Superior temporal gyrus (tissue), 1 donor: ENCODE measurements at regions not wholly inside any gene's neighbourhood (a gene's known extent, or its start where the extent isn't known, plus 50 kb on each side); places are given as distances from the start of the nearest gene placed in this dataset.

ENCODE experiments used
- DNase-seq: peaks from one replicate; pipeline ENCODE4 v3.0.0-alpha.2; 2016; ENCODE audit errors: extremely low spot score

DNA sequence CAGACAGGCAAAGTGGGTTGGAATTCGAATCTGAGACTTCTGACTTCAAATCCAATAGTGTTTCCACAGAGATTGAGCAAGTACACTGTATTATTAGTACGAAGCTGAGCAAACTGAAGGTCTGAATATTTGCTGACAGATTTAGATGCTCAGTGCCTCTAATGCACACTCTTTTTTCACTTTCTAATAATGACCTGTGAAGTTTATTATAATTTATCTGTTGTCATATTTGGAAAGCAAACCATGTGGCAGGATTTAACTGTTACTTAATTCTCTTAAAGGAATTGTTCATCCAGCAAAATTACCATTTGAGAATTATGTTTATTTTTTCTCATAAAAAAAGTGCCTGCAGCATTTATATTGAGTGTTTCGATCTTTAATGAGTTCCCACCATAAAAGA, 277.3 kb downstream of the DMRT2 start:
- no peak for DNase-seq

DNA sequence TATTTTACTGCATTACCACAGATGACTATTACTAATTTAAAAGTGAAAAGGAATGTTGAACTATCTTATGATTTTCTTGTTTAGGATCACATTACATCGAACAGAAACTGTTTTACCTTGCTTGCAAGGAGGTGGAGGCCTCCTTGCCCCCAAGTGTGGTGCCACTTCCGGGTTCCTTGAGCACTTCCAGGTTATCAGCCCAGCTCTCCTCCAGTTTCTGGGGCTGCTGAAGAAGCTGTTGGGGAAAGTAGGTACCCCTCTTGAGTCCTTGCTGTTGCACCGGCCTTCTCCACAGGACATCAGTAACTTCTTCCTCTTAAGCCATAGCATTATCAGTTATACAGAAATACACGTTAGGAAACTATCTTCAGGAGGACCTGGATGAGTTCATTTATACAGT, 278.2 kb downstream of the DMRT2 start:
- DNase-seq = no peak

- DNase-seq = no peak
Measured at GRCh38 chr9:1331546-1332038, 281.4 kb downstream of the DMRT2 start.

DNA sequence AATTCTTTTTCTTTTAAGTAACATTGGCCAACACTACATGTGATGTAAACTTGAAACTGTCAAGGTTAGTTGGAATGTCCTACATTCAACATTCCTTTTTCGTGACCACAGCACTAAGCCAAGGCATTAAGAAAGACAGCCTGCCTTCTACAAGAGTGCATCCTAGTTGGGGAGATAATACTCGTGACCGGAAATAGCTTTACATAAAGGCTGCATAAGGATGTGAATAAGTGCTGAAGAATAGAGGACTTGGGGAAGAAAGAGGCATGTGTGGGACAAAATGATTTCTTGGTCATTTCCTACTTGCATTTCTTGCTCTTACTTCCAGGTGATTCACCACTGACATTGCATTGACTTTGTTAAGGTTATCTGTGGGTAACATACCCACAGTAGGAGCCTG, 282.0 kb downstream of the DMRT2 start:
- DNase-seq = no peak

DNA sequence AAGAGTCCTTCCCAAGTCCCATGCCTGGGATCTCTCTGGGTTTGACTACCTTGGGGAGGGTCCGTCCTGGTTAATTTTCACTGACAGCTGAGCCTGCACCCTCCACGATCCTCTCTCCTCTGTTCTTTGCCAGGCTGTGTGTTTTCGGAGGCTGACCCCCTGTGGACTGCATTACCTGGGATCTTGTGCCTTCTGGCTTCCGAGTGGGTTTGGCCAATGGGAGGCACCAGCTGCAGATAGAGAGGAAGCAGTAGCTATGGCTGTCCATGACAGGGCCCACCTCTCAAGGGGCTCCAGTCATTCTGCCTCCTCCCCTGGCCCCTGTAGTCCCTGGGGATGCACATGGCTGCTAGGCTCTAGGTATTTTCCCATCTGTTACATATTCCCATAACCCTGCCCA, 285.0 kb downstream of the DMRT2 start:
- no peak for DNase-seq

GRCh38 chr9:1337169-1337568, 287.0 kb downstream of the DMRT2 start:
- DNase-seq = no peak

- DNase-seq = no peak
Measured at GRCh38 chr9:1340390-1340789, 290.2 kb downstream of the DMRT2 start.

- no peak for DNase-seq
Measured at GRCh38 chr9:1353291-1353690, 303.1 kb downstream of the DMRT2 start.

DNA sequence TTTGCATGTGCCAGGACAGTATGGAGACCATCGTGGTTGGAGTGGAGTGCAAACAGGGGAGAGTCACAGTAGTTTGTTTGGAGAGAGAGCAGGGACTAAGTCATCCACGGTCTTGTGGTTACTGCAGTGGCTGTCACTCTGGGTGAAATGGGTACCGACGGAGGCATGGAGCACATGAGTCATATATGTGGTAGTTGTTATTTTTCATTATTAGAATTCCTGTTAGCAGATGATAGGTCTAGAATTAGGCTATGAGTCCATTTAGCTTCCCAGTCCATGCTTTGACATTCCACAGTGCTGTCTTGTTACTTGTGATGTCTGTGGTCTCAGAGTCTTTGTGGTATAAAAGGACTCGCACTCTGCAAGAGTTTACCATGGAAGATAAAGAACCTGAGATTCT, 303.9 kb downstream of the DMRT2 start:
- DNase-seq = no peak

GRCh38 chr9:1354606-1355005, 304.4 kb downstream of the DMRT2 start:
- DNase-seq = no peak

DNA sequence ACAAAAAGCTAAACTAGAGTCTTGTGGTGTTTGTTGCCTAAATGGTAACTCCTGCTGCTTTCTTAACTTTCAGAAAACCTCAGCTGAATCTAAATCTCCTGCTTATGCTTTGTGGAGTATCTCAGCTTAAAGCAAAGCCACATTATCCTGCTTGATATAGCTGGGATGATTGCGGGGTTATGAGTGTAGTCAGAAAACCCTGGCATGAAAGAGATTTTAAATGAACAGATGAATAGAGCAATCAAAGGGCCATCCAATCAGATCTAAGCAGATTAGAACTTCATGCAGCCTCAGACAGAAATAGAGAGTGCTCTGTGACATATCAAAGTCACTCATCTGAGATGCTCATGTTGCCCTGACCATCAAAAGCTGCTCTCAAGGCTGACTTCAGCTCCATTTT, 305.5 kb downstream of the DMRT2 start:
- no peak for DNase-seq

DNA sequence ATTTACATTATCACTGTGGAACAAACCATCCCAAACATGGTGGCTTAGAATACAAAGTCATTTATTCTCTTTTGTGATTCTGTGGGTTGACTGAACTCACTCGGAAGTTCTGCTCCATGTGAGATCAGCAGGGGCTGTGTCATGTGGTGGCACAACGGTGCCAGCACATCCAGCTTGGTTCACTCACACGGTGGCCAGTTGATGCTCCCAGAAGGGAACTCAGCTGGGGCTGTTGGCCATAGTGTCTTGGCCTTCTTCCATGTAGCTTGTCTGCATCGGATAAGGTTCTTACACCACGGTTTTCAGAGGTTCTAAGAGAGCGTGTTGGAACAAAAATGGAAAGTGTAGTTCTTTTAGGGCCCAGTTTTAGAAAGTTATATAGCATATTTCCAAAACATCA, 312.7 kb downstream of the DMRT2 start:
- DNase-seq = no peak

DNA sequence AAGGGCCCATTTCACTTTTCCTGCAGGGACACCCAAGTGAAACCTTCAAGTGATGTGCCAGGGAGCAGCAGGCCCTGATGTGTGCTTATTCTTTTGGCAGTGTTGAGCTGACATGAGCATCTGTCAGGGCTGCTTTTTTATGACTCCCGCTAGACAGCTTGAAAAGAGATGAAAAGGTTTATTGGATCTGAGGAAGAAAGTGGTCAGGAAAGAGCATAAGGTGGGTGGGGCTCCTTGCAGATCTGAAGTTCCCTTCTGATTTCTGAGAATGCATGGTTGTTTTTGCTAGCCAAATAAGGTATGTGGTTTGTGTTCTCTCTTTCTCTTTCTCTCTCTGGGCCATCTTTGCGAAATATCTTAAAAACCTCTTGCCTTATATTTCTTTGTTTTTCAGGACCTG, 316.1 kb downstream of the DMRT2 start:
- no peak for DNase-seq

DNA sequence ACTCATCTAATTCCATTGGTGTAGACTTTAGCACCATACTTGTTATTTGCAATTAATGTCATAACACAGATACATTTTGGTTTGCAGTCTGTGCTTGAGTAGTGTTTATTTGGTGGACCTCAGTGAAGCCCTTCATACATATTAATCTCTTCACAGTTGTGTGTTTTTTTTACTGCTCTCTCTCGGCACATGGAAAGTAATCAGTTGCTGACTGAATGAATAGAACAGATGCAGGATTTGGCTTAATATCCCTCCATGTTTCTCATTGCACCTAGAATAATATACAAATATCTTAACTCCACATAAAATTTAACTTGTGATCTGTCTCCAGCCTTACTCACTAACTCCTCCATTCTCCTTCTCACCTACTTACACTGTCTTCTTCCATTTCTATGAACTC, 319.1 kb downstream of the DMRT2 start:
- DNase-seq = no peak

GRCh38 chr9:1373445-1373844, 323.3 kb downstream of the DMRT2 start:
- DNase-seq = no peak

DNA sequence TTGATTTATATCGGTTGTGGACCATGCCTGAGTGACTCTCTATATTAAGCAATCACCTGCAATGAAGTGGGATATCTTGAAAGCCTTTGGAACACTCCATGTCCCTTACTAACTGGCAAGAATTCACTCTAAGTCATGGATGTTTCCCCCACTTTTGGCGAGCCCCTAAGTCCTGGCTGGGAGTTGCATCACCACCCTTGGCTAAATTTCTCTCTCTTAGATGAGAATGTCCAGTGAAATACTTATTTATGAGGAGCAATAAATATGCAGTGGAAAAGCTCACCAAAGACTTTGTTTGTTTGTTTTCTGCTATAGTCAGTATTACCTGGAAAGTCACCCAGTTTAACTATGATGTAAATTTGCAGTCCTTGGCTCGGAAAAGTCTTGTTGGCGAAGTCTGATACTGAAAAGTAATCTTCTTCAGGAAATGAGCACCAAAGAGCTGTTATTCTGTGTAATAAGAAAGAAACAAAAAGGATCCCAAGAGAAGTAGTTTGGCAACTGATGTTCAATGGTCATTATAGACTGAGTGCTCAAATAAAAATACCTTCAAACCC, 333.8 kb downstream of the DMRT2 start:
- DNase-seq = no peak

DNA sequence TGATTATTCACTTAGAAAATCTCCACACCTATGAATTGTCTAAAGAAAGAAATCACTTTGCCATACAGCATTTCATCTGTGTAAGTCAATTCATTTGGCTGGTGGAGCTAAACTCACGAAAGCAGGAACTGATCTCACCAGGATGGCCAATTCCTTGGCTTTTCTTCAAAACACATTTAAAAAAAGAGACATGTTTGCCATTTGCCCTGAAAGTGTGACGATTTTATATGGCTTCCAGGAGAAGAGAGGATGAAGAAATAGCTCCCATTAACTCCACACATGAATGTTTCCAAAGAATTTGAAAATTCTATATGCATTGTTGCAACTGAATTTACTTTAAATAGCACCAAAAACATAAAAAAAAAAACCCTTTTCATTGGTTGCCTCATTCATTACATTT, 334.7 kb downstream of the DMRT2 start:
- no peak for DNase-seq

DNA sequence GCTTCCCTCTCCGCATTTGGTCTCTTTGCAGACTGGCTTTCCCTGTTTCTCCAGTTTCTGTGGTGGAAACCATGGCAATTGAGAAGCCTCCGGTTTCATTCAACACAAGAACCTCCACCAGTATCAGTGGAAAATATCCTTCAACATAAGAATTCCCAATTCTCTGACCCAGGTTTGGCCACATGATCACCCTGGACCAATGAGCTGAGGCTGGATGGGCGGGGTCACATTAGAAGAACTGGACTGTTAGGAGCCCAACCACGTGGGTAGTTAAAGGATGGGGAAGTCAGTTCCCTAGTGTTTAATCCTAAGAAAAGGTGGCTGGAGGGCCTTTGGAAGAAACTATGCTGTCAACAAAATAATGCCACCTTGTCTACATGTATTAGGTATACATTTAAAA, 336.3 kb downstream of the DMRT2 start:
- no peak for DNase-seq

DNA sequence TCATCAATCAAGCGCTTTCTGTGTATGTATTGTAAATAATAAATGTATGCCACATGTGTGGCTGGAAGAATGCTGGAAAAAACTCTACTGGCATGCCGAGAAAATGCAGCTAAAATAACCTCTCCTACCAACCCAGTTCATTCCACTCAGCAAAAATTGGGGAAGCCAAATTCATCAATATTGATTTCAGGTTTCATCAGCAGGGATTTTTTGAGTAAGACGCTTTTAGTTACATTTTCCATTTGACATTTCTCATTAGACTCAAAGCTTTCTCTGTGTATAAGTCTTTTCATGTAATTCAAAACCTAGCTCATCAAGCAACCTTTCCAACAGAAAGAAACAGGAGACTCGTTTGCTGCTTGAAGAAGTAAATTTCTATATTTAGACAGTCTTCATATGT, 338.1 kb downstream of the DMRT2 start:
- DNase-seq = no peak

DNA sequence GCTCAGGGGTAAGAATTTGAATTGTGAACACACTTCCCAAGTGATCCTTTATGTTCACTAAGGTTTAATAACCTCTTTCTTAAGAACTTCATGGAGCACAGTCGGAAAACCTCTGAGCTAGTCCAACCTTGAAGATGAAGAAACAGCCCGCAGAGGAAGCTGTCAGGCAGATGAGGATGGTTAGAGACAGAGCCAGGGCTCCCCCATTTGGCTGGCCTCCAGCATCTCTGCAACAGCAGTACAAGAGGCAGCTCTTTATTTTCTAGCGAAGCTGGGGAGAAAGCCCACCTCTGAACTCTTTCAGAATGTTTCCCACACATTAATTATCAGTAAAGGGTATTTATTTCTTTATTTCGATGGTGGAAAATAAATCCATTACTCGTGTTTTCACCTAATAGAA, 350.8 kb downstream of the DMRT2 start:
- DNase-seq = peak; percentile 25

- DNase-seq = no peak
Measured at GRCh38 chr9:1404940-1405339, 354.8 kb downstream of the DMRT2 start.

GRCh38 chr9:1411826-1412225, 361.7 kb downstream of the DMRT2 start:
- no peak for DNase-seq

- no peak for DNase-seq
Measured at GRCh38 chr9:1414711-1415131, 364.6 kb downstream of the DMRT2 start.

- no peak for DNase-seq
Measured at GRCh38 chr9:1415146-1415545, 365.0 kb downstream of the DMRT2 start.
